ENCODE measurements at regions not wholly inside any gene's neighbourhood (a gene's known extent, or its start where the extent isn't known, plus 50 kb on each side); places are given as distances from the start of the nearest gene placed in this dataset.

DNA sequence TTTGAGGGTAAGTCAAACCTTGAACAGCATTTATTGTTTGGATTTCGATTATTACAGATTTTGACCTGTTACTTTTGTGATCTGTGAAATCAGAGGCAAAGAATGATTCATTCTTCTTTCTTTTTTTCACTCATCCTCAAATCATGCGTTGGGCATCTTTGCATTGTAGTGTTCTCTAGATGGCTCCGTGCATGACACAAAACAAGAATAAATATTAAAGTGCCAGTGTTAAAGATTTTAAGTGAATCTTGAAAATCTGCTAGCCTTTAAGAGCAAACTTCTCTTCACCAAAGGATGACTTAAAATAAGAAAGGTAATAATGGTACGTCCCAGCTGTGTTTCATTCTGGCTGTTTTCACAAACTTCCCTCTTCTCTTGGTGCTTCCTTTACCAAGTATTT, 361.9 kb upstream of the SMARCA2 start:
- TF ChIP-seq, protein P1, sequence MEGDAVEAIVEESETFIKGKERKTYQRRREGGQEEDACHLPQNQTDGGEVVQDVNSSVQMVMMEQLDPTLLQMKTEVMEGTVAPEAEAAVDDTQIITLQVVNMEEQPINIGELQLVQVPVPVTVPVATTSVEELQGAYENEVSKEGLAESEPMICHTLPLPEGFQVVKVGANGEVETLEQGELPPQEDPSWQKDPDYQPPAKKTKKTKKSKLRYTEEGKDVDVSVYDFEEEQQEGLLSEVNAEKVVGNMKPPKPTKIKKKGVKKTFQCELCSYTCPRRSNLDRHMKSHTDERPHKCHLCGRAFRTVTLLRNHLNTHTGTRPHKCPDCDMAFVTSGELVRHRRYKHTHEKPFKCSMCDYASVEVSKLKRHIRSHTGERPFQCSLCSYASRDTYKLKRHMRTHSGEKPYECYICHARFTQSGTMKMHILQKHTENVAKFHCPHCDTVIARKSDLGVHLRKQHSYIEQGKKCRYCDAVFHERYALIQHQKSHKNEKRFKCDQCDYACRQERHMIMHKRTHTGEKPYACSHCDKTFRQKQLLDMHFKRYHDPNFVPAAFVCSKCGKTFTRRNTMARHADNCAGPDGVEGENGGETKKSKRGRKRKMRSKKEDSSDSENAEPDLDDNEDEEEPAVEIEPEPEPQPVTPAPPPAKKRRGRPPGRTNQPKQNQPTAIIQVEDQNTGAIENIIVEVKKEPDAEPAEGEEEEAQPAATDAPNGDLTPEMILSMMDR (IDR thresholded peaks at IDR 0.05; ENCODE audit: borderline replicate concordance, extremely low read depth, low read length, poor library complexity, severe bottlenecking), result no peak
- no peak for TF ChIP-seq EZH2 (IDR thresholded peaks at IDR 0.05; ENCODE audit: borderline replicate concordance, low read depth, low read length, severe bottlenecking)

Data from DND-41 (cell line).